GM18508 (cell line): ENCODE measurements at regions not wholly inside any gene's neighbourhood (a gene's known extent, or its start where the extent isn't known, plus 50 kb on each side); places are given as distances from the start of the nearest gene placed in this dataset.

Source experiments
- ATAC-seq: cut with Tn5 transposase; IDR thresholded peaks from one replicate; pipeline ENCODE4 v1.9.1; 2021; ENCODE audit warnings: moderate number of reproducible peaks; ENCODE audit not compliant: insufficient read depth, unreplicated experiment

DNA sequence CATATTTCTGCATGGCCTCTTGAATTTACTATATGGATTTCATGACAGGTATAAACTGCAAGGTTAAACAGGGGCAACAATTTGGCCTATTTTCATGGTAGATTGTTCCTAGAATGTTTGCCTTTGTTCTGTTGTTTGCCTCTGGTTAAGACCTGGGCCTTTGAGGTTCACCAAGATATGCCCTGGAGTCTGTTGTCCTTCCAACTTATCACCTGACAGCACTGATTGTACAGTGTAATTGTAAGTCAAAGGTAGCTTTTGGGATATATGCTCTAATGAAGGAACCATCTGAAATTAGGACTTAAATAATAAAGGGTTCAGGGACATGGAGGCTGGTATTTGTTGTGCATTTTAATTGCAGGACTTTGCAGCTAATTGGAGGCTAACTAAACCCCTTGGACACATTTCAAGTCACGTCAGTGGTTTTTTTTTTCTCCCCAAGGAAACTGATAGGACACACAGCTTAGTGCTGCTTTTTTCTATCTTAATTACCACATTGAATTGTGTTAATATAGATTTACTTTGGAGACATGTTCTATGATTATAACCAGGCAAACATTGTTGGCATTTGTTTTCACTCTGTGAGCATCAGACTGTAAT lies 771.2 kb upstream of the LINC00305 start:
- no peak for ATAC-seq

DNA sequence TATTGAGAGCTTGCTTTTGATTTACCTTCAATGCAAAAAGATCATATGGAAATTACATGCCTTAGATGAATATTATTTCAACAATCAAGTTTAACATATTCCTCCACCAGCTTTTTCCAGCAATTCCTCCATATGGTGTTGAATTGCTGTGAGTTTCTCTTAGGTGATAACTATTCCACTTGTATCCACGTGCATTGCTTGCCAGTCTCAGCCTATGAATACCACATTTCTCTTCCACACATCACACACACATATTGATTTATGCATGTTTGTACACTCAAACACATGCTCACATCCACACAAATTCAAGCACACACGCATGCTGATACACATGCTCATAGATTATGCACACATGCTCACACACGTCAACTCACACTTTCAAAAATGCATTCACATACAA lies 770.0 kb upstream of the LINC00305 start:
- ATAC-seq = no peak

DNA sequence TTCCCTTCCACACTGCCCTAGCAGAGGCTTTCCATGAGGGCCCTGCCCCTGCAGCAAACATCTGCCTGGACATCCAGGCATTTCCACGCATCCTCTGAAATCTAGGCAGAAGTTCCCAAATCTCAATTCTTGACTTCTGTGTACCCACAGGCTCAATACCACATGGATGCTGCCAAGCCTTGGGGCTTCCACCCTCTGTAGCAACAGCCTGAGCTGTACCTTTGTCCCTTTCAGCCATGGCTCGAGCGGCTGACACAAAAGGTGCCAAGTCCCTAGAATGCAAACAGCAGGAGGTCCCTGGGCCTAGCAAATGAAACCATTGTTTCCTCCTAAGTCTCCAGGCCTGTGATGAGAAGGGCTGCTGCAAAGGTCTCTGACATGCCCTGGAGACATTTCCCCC lies 744.5 kb upstream of the LINC00305 start:
- ATAC-seq = no peak

DNA sequence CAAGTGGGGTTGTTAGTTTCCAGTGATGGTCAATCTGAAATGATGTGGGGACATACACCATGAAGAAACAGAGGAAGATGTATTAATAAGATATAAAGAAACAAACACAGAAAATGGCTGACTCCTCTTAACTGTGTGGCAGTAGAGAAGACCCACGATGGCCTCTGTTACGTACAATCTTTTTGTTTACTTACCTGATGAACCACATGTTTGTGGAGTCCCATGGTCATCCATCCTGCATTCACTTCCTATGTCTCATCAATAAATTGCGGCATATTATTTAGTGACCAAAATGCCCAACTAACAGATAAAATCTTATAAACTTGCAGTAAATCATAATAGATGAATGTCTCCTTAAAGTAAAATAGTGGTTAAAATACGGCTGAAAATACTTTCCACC lies 740.1 kb upstream of the LINC00305 start:
- no peak for ATAC-seq

DNA sequence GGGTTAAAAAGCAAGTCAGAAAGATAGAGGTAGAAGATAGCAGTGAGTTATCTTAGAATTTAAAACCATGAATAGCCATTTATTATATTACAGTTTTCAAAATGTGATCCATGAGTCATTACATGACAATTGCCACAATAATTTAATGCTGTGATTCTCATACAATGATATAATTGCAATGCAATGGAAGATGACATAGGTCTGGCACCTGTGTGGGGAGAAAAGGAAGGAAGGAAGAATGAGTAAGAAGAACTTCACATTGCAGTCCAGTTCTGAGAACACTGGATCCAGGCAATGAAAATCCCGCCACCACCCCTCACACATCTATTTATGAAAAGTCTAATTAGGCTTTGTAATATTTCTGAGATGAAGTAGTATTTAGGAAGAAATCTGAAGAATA lies 738.1 kb upstream of the LINC00305 start:
- ATAC-seq = no peak

DNA sequence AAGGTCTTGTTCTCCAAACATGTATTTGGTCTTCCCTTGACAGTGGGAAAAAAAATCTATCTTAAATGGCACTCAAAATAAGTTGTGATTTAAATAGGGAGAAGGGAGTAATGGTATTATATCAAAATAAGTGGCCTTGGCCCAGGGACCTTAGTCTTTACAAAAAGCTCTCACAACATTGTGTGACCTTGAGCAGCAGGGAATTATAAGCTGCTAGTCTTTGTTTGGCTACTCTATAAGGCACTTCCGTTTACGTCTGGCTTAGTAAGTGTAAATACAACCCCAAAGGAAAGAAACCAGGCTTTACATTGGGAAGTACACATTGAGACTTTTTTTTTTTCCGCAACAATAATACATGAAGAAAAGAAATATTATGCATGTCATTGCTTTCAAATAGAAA lies 734.0 kb upstream of the LINC00305 start:
- ATAC-seq = no peak

DNA sequence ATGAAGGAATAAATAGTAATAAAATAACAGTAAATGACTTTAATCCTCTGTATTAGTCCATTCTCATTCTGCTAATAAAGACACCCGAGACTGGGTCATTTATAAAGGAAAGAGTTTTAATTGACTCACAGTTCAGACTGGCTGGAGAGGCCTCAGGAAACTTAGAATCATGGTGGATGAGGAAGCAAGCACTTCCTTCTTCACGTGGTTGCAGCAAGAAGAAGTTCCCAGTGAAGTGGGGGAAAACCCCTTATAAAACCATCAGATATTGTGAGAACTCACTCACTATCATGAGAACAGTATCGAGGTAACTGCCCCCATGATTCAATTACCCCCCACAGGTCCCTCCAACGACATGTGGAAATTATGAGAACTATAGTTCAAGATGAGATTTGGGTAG lies 727.9 kb upstream of the LINC00305 start:
- ATAC-seq = no peak

DNA sequence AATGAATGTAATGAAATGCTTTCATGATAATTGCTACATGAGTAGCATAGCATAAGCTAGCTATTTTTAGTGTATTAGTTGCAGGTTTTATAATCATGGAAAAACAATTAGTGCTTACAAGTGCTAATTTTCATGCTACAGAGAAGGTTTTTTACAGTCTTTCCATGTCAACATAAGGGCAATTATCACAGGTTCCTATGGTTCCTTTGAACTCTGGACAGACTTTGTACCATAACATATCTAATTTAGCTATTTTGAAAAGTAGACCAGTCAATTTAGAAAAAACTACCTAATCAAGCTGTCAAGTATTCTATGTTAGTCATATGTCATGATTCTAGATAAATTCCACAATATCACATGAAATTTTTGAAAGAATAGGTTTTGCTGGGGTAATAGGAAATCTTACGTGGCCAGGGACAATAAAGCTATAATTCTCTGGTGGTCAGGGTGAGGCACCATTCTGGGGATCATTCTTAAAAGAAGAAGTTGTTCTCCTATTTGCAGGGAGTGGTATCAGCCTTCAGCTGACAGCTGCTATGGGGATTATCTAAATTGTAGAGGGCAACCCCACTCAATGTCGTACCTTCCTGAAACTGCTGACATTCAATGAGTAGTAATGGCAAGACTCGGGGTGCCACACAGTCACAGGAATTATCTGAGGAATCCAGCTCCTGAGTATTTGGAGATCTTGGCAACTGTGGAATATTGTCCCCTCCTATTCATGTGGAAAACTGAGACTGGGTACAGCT lies 724.0 kb upstream of the LINC00305 start:
- no peak for ATAC-seq

DNA sequence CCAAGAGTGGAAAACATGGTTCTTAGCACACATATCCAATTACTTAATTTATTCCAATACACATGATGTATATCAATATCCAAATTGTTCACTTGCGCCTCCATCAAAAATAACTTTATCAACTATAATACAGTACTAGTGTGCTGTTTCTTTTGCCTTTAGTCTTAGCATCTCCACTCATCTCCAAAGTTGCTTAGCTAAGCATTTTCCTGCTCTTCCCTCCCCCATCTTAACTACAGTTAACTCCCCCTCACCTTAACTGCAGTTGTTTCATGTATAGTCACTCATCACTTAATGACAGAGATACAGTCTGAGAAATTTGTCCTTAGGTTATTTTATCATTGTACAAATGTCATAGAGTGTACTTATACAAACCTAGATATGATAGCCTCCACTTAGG lies 705.2 kb upstream of the LINC00305 start:
- no peak for ATAC-seq

DNA sequence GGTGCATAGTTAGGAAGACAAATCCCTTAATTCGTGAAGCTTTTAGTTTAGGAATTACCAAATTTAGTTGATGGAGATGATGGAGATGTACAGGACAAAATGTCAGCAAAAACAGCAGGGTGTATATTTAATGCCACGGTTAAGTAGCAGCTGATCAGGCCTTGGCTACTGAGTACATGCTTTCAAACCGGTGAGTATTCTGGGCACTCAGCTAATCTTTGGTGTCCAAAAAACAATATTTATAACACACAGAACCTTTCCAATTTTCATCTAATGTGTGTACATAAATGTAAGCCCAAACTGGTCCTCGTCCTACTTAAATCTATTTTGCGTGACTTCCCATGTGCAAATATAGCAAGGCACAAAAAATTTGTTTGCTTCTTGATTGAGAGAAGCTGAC lies 703.4 kb upstream of the LINC00305 start:
- ATAC-seq = no peak

DNA sequence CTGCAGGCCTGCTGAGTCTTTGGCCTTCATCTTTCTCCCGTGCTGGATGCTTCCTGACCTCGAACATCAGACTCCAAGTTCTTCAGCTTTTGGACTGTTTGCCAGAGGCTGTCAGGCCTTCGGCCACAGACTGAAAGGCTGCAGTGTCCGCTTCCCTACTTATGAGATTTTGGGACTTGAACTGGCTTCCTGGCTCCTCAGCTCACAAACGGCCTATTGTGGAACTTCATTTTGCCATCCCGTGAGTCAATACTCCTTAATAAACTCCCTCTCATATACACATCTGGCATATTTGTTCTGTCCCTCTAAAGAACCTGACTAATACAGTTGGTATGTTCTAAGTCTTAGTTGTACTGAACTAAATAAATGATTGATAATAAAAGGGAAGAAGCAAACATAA lies 702.8 kb upstream of the LINC00305 start:
- ATAC-seq = no peak

DNA sequence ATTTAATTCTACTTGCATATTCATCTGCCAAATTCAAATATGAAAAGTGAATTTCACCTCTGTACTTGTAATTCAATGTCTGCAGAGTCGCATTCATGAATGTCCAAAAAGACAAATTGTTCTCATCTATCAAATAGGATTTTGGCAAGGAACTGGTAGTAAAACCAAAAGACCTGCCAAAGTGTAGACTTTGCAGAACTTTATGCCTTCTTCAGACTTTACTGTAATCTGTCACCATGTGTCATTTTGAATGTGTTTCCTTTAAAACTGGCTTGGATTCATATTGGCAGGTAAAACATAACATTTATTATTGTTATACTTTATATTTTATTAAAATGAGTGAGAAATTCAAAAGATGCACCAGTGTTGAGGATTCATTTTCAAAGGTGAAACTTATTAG lies 701.9 kb upstream of the LINC00305 start:
- ATAC-seq = no peak

DNA sequence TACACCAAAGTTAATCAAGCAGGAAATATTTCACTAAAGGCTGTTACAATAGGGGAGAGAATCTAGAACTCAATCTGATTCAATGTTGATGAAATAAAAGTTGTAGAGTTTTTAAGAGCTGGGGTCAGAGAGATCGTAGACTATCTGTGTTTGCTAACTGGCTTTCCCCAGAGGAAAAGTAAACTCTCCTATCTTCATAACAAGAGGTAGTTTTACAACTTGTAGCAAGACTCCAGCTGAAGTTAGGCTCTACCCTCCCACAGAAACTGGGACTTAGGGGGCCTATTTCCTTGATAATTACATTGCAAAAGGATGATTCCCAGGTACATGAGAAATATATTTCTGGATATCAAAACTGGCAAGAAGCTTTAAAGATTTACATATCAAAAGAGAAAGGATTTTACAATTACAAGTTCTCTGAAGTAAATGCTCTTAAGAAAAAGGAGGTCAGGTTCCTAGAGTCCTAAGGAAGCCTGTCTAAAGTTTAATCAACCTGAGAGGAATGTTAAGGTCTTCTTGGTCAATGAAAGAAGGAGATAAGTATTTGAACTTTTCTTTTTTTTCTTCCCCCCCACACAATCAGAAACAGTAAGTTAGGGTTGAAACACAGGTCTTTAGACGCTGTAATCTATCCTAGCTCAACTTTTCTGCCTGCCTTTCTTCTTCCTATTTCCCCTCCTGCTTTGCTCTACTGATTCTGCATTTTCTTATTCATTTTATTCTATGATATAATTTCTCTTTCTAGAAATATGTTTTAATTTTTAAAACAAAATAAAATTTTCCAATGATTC lies 692.2 kb upstream of the LINC00305 start:
- no peak for ATAC-seq

DNA sequence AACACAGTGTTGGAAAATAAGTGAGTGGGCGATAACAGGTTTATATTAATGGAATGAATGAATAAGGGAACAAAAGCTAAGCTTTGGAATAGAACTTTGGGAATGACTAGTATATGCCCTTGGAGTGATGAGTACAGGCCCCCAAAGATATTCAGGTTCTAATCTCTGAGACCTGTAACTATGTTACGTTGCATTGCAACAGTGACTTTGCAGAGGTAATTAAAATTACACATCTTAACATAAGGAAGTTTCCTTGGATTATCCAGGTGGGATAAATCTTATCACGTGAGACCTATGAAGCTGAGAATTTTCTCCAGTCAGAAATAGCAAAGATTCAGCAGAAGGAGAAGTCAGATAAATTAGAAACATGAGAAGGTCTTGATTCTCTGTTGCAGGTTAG lies 661.5 kb upstream of the LINC00305 start:
- ATAC-seq = no peak

DNA sequence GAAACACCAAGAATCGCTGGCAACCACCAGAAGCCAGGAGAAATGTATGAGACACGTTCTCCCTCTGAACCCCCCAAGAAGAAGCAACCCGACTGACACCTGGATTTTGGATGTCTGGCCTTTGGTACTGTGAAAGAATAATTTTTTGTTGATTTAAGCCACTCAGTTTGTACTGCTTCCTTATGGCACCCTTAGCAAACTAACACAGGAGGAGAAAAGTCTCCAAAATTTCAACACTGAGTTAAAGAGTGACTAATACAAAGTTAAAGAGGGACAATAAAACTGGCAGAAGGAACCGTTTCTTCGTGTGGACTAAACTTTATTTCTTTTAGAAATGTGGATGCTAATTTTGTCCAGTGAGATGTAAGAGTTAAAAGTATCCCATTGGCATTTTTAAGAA lies 660.9 kb upstream of the LINC00305 start:
- no peak for ATAC-seq

DNA sequence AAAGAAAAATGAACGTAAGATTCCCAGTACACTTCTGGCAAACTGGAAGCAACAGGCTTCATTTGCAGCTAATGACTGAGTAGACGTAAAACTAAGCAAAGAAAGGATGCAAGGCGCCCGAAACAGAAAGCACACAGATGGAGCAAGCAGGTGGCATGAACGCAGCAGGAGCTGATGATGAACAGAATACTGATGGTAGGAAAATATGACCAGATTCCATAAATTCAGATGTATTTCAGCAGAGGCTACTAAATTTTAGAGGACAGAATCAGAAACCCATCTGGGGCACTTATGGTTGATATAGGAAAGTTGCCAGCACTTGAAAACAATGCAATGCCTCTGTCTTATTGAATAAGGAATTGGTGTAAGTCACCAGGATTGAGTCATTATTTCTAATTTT lies 658.7 kb upstream of the LINC00305 start:
- ATAC-seq = no peak

DNA sequence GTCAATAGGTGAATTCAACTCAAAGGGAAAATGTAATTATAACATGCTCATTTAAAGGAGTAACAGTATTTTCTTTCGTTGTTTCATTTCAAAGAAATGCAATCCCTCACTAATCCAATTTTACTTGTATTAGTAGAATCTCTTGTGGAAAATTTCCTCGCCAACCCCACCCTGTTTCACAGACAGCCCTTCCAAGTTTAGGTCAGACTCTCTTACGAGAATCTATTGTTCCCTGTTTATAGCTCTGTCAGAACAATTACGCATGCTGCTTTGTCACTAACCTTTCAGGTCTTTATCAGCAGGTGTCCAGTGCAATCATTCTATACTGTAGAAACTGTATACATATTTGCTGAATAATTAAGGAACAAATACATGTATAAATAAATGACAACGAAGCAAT lies 657.8 kb upstream of the LINC00305 start:
- ATAC-seq = no peak

DNA sequence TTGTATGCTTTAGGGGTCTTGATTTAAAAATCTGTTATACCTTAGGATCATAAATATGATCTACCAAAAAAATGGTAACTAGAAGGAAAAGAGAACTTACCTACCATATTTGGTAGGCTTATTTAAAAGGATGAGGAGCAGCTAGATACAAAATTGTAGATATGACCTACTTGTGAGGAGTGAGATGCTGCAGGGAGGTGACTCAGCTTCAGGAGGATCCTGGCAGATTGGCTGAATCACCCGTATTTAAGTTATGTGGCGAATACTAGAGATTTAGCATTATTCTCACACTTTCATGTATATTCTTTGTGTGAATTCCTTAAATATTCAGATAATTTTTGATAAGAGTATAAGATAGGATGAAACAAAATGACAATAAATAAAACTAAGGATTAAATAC lies 657.3 kb upstream of the LINC00305 start:
- no peak for ATAC-seq

DNA sequence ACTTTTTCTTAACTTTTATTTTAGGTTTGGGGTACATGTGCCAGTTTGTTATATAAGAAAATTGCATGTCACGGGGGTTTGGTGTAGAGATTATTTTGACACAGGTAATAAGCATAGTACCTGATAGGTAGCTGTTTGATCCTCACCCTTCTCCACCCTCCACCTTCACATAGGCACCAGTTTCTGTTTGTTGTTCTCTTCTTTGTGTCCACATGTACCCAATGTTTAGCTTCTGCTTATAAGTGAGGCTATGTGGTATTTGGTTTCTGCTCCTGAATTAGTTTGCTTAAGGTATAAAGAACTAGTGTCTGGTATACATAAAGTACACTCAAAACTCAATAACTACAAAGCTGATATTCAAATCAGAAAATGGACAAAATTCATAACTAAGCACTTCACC lies 654.6 kb upstream of the LINC00305 start:
- ATAC-seq = no peak

DNA sequence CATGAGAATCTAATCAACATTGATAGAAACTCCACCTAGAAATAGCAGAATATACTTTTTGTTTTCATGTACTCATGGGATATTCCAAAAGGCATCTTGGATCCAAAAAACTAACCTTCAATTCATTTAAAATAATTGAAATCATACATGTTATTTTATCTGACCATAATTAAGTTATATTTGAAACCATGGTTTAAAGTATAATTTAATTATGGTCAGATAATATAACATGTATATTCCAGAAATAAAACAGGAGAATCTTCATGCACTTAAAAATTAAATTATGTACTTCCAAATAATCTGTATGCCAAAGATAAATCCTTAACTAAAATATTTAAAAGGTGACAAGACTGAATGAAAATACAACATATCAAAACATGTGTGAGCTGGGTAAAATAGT lies 651.3 kb upstream of the LINC00305 start:
- ATAC-seq = no peak

DNA sequence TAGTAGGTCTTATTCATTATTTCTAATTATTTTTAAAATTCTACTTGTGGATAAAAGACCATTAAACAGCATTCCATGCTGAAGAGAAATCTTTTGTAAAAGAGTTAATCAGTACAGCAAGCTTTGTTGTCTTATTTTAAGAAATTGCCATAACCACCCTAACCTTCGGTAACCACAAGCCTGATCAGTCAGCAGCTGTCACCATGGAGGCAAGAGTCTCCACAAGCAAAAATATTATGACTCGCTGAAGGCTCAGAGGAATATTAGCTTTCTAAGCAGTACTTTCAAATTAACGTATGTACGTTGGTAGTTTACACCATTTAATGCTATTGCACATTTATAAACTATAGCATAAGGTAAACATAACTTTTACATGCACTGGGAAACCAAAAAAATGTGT lies 650.5 kb upstream of the LINC00305 start:
- ATAC-seq = no peak

DNA sequence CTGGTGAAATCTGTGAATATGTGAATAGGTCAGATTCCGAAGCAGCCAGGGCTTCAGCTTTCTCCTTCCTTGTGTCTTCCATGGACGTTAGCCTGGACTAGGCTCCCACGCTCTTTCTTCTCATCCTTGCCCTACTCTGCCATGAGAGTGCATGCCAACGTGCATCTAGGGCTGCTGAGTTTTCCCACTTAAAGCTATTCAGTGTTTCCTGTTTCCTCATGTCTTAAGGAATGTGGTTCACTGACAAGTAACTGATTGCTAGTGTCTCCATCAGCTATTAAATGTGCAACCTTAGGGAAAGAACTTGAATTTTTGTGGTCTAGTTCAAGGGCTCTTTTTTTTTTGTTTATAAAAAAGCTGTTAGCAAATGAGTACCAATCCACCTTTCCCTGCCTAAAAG lies 642.3 kb upstream of the LINC00305 start:
- ATAC-seq = no peak
